ENCODE measurements at regions not wholly inside any gene's neighbourhood (a gene's known extent, or its start where the extent isn't known, plus 50 kb on each side); places are given as distances from the start of the nearest gene placed in this dataset.

GRCh38 chr17:77740481-77740880 is 218.0 kb upstream of the TNRC6C start:
- no peak for DNase-seq

GRCh38 chr17:77741109-77741508 is 217.4 kb upstream of the TNRC6C start:
- no peak for DNase-seq

- DNase-seq, result no peak
Observed at GRCh38 chr17:77742579-77742978, 215.9 kb upstream of the TNRC6C start.

- no peak for DNase-seq
Observed at GRCh38 chr17:77744066-77744988, 214.2 kb upstream of the TNRC6C start.

- no peak for DNase-seq
Observed at GRCh38 chr17:77745702-77746101, 212.8 kb upstream of the TNRC6C start.

- no peak for DNase-seq
Observed at GRCh38 chr17:77746393-77746792, 212.1 kb upstream of the TNRC6C start.

GRCh38 chr17:77746896-77747554 is 211.5 kb upstream of the TNRC6C start:
- DNase-seq, result no peak

- no peak for DNase-seq
Observed at GRCh38 chr17:77748436-77748835, 210.1 kb upstream of the TNRC6C start.

GRCh38 chr17:77749321-77749751 is 209.2 kb upstream of the TNRC6C start:
- no peak for DNase-seq

- DNase-seq, result no peak
Observed at GRCh38 chr17:77749989-77750388, 208.5 kb upstream of the TNRC6C start.

- DNase-seq, result no peak
Observed at GRCh38 chr17:77750427-77751043, 208.0 kb upstream of the TNRC6C start.

- DNase-seq, result no peak
Observed at GRCh38 chr17:77753246-77753645, 205.3 kb upstream of the TNRC6C start.

GRCh38 chr17:77753691-77754245 is 204.7 kb upstream of the TNRC6C start:
- no peak for DNase-seq

GRCh38 chr17:77754956-77755355 is 203.5 kb upstream of the TNRC6C start:
- no peak for DNase-seq

GRCh38 chr17:77755410-77755963 is 203.0 kb upstream of the TNRC6C start:
- DNase-seq, result no peak

GRCh38 chr17:77756028-77756427 is 202.5 kb upstream of the TNRC6C start:
- DNase-seq, result no peak

GRCh38 chr17:77756846-77757560 is 201.5 kb upstream of the TNRC6C start:
- no peak for DNase-seq

- no peak for DNase-seq
Observed at GRCh38 chr17:77757561-77757898, 201.0 kb upstream of the TNRC6C start.

- no peak for DNase-seq
Observed at GRCh38 chr17:77763023-77763422, 195.5 kb upstream of the TNRC6C start.

- no peak for DNase-seq
Observed at GRCh38 chr17:77763575-77763974, 194.9 kb upstream of the TNRC6C start.

GRCh38 chr17:77765292-77765691 is 193.2 kb upstream of the TNRC6C start:
- no peak for DNase-seq

GRCh38 chr17:77767148-77767547 is 191.4 kb upstream of the TNRC6C start:
- DNase-seq, result no peak

All from NCI-H226 (cell line).